ENCODE measurements at regions not wholly inside any gene's neighbourhood (a gene's known extent, or its start where the extent isn't known, plus 50 kb on each side); places are given as distances from the start of the nearest gene placed in this dataset.

GRCh38 chr4:89486673-89487072 is 179.1 kb upstream of the GPRIN3 start:
- no peak for TF ChIP-seq YY1 (IDR thresholded peaks at IDR 0.05; ENCODE audit: low read depth)

GRCh38 chr4:89486042-89486441 is 178.4 kb upstream of the GPRIN3 start:
- TF ChIP-seq EGR1 (IDR thresholded peaks at IDR 0.05) (no peak), MAX (IDR thresholded peaks at IDR 0.05) (no peak), YY1 (IDR thresholded peaks at IDR 0.05; ENCODE audit: low read depth) (no peak), TCF12 (IDR thresholded peaks at IDR 0.05; ENCODE audit: low read depth) (no peak), RAD21 (IDR thresholded peaks at IDR 0.05; ENCODE audit: low read depth) (peak; percentile 29; the same call in 1 of the 2 replicates), TEAD4 (IDR thresholded peaks at IDR 0.05) (no peak), REST (IDR thresholded peaks at IDR 0.05; ENCODE audit: low read depth) (no peak), CREB1 (IDR thresholded peaks at IDR 0.05; ENCODE audit: low read depth) (no peak)

GRCh38 chr4:89483833-89484232 is 176.2 kb upstream of the GPRIN3 start:
- no peak for TF ChIP-seq CEBPB (IDR thresholded peaks at IDR 0.05)

- TF ChIP-seq TEAD4 (IDR thresholded peaks at IDR 0.05) (no peak), REST (IDR thresholded peaks at IDR 0.05; ENCODE audit: low read depth) (no peak), USF1 (IDR thresholded peaks at IDR 0.05) (no peak), FOXM1 (IDR thresholded peaks at IDR 0.05; ENCODE audit: borderline replicate concordance, low read depth) (no peak), CEBPB (IDR thresholded peaks at IDR 0.05) (no peak), TAF1 (IDR thresholded peaks at IDR 0.05; ENCODE audit: low read depth) (no peak), ZBTB7A (IDR thresholded peaks at IDR 0.05; ENCODE audit: low read depth) (no peak), CREB1 (IDR thresholded peaks at IDR 0.05; ENCODE audit: low read depth) (no peak), EGR1 (IDR thresholded peaks at IDR 0.05) (no peak), MAX (IDR thresholded peaks at IDR 0.05) (no peak), RAD21 (IDR thresholded peaks at IDR 0.05; ENCODE audit: low read depth) (no peak), YY1 (IDR thresholded peaks at IDR 0.05; ENCODE audit: low read depth) (no peak), NFIC (IDR thresholded peaks at IDR 0.05) (no peak), EP300 (IDR thresholded peaks at IDR 0.05; ENCODE audit: borderline replicate concordance) (no peak)
Observed at GRCh38 chr4:89482926-89483595, 175.5 kb upstream of the GPRIN3 start.

- TF ChIP-seq TEAD4 (IDR thresholded peaks at IDR 0.05) (no peak), RAD21 (IDR thresholded peaks at IDR 0.05; ENCODE audit: low read depth) (peak; percentile 61)
Observed at GRCh38 chr4:89482251-89482650, 174.7 kb upstream of the GPRIN3 start.

- TF ChIP-seq USF1 (IDR thresholded peaks at IDR 0.05) (no peak), CEBPB (IDR thresholded peaks at IDR 0.05) (no peak), NFIC (IDR thresholded peaks at IDR 0.05) (no peak), RAD21 (IDR thresholded peaks at IDR 0.05; ENCODE audit: low read depth) (no peak)
Observed at GRCh38 chr4:89469930-89470375, 162.4 kb upstream of the GPRIN3 start.

- TF ChIP-seq REST (IDR thresholded peaks at IDR 0.05; ENCODE audit: low read depth) (no peak), CEBPB (IDR thresholded peaks at IDR 0.05) (no peak), EP300 (IDR thresholded peaks at IDR 0.05; ENCODE audit: borderline replicate concordance) (no peak), NFIC (IDR thresholded peaks at IDR 0.05) (no peak), MAX (IDR thresholded peaks at IDR 0.05) (no peak), ZBTB7A (IDR thresholded peaks at IDR 0.05; ENCODE audit: low read depth) (no peak), TAF1 (IDR thresholded peaks at IDR 0.05; ENCODE audit: low read depth) (no peak), CREB1 (IDR thresholded peaks at IDR 0.05; ENCODE audit: low read depth) (no peak), YY1 (IDR thresholded peaks at IDR 0.05; ENCODE audit: low read depth) (no peak), USF1 (IDR thresholded peaks at IDR 0.05) (no peak), RAD21 (IDR thresholded peaks at IDR 0.05; ENCODE audit: low read depth) (no peak), TCF12 (IDR thresholded peaks at IDR 0.05; ENCODE audit: low read depth) (no peak), TEAD4 (IDR thresholded peaks at IDR 0.05) (no peak), EGR1 (IDR thresholded peaks at IDR 0.05) (no peak), FOXM1 (IDR thresholded peaks at IDR 0.05; ENCODE audit: borderline replicate concordance, low read depth) (no peak)
Observed at GRCh38 chr4:89469516-89469915, 161.9 kb upstream of the GPRIN3 start.
